Upper lobe of right lung (tissue), 1 donor: ENCODE measurements at regions not wholly inside any gene's neighbourhood (a gene's known extent, or its start where the extent isn't known, plus 50 kb on each side); places are given as distances from the start of the nearest gene placed in this dataset.

Source experiments
- ATAC-seq: fragments of 200-7000 bp; cut with Tn5 transposase; one replicate; pipeline ENCODE4 v1.9.1; 2020; ENCODE audit warnings: mild to moderate bottlenecking, moderate library complexity
- DNase-seq: peaks from one replicate; pipeline ENCODE4 v3.0.0-alpha.2; 2020
- H3K27ac ChIP-seq: fragments of 200-600 bp; one replicate; pipeline ENCODE4 v1.8.0; 2022
- H3K27me3 ChIP-seq: fragments of 200-600 bp; one replicate; pipeline ENCODE4 v1.8.0; 2022; ENCODE audit warnings: mild to moderate bottlenecking
- H3K36me3 ChIP-seq: fragments of 200-600 bp; one replicate; pipeline ENCODE4 v1.8.0; 2022
- H3K4me1 ChIP-seq: fragments of 200-600 bp; one replicate; pipeline ENCODE4 v1.8.0; 2022
- H3K4me3 ChIP-seq: fragments of 200-600 bp; one replicate; pipeline ENCODE4 v1.8.0; 2022; ENCODE audit warnings: mild to moderate bottlenecking
- H3K9me3 ChIP-seq: fragments of 200-600 bp; one replicate; pipeline ENCODE4 v1.8.0; 2022
- intact Hi-C: fragments of 100-400 bp; cut with DNase I; formaldehyde crosslinking; loops from one replicate; pipeline ENCODE4 v1.11.0; 2022
- TF ChIP-seq, protein P1 (sequence below): fragments of 200-600 bp; IDR thresholded peaks from one replicate; pipeline ENCODE4 v1.8.0; 2022; ENCODE audit warnings: antibody characterized with exemption
- donor health status: DM: no; HTN: yes; CAD: no; lungs with severe emphysema.

- intact Hi-C loops, result no loop called here
- H3K36me3 ChIP-seq, result no peaks in the 10 kb centered on the region
- H3K27me3 ChIP-seq, result no peaks in the 10 kb centered on the region
- no peaks in the 10 kb centered on the region for H3K9me3 ChIP-seq
- no peak overlapping the region for H3K27ac ChIP-seq
- no peak overlapping the region for H3K4me3 ChIP-seq
- TF ChIP-seq, protein P1, sequence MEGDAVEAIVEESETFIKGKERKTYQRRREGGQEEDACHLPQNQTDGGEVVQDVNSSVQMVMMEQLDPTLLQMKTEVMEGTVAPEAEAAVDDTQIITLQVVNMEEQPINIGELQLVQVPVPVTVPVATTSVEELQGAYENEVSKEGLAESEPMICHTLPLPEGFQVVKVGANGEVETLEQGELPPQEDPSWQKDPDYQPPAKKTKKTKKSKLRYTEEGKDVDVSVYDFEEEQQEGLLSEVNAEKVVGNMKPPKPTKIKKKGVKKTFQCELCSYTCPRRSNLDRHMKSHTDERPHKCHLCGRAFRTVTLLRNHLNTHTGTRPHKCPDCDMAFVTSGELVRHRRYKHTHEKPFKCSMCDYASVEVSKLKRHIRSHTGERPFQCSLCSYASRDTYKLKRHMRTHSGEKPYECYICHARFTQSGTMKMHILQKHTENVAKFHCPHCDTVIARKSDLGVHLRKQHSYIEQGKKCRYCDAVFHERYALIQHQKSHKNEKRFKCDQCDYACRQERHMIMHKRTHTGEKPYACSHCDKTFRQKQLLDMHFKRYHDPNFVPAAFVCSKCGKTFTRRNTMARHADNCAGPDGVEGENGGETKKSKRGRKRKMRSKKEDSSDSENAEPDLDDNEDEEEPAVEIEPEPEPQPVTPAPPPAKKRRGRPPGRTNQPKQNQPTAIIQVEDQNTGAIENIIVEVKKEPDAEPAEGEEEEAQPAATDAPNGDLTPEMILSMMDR, result no peak
- no peaks in the 10 kb centered on the region for H3K4me1 ChIP-seq
- ATAC-seq, result no peak
- DNase-seq, result no peak
Measured at GRCh38 chr7:64114791-64115190, 69.6 kb downstream of the ZNF727 start.

DNA sequence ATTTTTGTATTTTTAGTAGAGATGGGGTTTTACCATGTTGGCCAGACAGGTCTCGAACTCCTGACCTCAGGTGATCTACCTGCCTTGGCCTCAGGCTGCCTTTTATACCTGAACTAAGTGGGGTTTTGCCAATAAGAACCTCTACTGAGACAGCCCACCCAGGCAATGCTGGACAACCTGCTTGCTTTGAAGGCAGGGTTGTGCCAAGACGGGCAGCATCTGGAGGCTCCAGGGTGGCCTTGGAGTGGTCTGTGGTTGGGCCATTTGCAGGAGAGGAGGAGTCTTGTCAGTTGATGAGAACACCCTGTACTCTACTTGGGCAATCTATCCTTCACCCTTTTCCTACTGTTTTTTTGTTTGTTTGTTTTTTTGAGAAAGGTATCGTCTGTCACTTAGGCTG lies 75.3 kb upstream of the ZNF735 start:
- no peaks in the 10 kb centered on the region for H3K4me1 ChIP-seq
- no peaks in the 10 kb centered on the region for H3K27me3 ChIP-seq
- no peak overlapping the region for H3K27ac ChIP-seq
- H3K9me3 ChIP-seq, result no peaks in the 10 kb centered on the region
- DNase-seq, result no peak
- no peak overlapping the region for H3K4me3 ChIP-seq
- no peak for ATAC-seq
- intact Hi-C loops, result no loop called here
- H3K36me3 ChIP-seq, result no peaks in the 10 kb centered on the region
- TF ChIP-seq, protein P1, result no peak
